ENCODE measurements at regions not wholly inside any gene's neighbourhood (a gene's known extent, or its start where the extent isn't known, plus 50 kb on each side); places are given as distances from the start of the nearest gene placed in this dataset.

- TF ChIP-seq POLR2A (IDR thresholded peaks at IDR 0.05) = no peak
- TF ChIP-seq CTCF (IDR thresholded peaks at IDR 0.05) = no peak
These were observed 964.6 kb upstream of the B3GALT2 start for GRCh38 chr1:194151056-194151455.

Measured in heart left ventricle (tissue), 13 donors.